ENCODE measurements at regions not wholly inside any gene's neighbourhood (a gene's known extent, or its start where the extent isn't known, plus 50 kb on each side); places are given as distances from the start of the nearest gene placed in this dataset.
"Not testable (repeated sequence)": the region's sequence is repeated elsewhere in the genome, so short reads cannot be mapped to it uniquely, and the experiment has no call there.

DNA sequence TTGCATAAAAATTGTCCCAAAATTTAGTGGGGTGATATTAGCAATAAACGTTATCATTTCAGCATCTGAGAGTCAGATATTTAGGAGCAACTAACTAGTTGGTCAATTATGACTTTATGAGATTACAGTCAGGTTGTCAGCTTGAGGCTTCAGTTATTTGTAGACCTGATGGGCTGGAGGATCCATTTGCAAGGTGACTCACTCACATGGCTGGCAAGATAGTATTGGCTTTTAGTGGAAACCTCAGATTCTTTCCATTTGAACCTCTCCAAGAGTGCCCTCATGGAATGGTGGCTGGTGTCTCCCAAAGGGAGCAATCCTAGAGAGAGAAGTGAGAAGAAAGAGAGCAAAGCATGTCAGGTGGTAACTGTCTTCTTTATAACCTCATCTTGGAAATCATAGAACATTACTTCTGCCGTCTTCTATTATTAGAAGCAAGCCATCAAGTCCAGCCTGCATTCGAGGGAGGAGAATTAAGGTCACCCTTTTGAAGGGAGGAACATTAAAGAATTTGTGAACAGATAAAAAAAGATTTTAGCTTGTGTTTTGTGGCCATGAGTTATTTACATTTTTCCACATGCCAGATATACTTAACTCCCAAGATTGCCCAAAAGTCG lies 92.5 kb downstream of the HAUS1 start:
- TF ChIP-seq, protein P1, sequence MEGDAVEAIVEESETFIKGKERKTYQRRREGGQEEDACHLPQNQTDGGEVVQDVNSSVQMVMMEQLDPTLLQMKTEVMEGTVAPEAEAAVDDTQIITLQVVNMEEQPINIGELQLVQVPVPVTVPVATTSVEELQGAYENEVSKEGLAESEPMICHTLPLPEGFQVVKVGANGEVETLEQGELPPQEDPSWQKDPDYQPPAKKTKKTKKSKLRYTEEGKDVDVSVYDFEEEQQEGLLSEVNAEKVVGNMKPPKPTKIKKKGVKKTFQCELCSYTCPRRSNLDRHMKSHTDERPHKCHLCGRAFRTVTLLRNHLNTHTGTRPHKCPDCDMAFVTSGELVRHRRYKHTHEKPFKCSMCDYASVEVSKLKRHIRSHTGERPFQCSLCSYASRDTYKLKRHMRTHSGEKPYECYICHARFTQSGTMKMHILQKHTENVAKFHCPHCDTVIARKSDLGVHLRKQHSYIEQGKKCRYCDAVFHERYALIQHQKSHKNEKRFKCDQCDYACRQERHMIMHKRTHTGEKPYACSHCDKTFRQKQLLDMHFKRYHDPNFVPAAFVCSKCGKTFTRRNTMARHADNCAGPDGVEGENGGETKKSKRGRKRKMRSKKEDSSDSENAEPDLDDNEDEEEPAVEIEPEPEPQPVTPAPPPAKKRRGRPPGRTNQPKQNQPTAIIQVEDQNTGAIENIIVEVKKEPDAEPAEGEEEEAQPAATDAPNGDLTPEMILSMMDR (IDR thresholded peaks at IDR 0.05): no peak
- DNase-seq (ENCODE audit: extremely low spot score, unreplicated experiment): no peak
- Mint-ChIP-seq H3K36me3 (ENCODE audit: unreplicated experiment) (peaks cover 2% of the 10 kb centered on the region), H3K27ac (ENCODE audit: unreplicated experiment) (no peak overlapping the region), H3K4me1 (ENCODE audit: unreplicated experiment) (peaks cover 12% of the 10 kb centered on the region), H3K4me3 (ENCODE audit: unreplicated experiment) (no peak overlapping the region), H3K9me3 (ENCODE audit: unreplicated experiment) (no peaks in the 10 kb centered on the region), H3K27me3 (ENCODE audit: unreplicated experiment) (no peaks in the 10 kb centered on the region)

DNA sequence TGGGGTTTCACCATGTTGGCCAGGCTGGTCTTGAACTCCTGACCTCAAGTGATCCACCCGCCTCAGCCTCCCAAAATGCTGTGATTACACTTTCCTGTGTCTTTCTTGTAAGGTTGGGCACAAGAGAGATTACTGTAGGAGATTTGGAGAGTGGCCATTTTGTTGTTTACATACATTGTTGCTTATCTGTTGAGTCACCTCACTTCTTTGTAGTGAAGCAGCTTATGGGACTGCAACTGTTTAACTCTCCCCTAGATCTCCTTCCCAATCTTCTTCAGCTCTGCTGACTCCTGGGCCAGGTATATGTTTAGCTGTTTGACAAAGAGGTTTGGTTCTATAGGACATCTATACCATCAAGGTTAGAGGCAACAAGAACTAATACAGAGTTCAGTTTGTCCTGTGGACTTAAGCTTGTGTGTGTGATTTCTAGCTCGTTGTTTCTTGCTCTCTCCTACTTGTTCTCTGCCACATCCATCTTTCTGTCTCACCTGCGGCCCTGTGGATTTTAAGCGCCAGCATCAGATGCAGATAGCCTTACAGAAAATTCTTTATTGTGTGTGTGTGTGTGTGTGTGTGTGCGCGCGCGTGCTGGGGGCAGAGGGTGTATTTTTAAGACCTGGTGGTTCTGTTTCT lies 95.4 kb downstream of the HAUS1 start:
- no peaks in the 10 kb centered on the region for H3K9me3 Mint-ChIP-seq (ENCODE audit: unreplicated experiment)
- no peak overlapping the region for H3K27ac Mint-ChIP-seq (ENCODE audit: unreplicated experiment)
- H3K36me3 Mint-ChIP-seq (ENCODE audit: unreplicated experiment): no peaks in the 10 kb centered on the region
- peaks cover 26% of the 10 kb centered on the region for H3K4me1 Mint-ChIP-seq (ENCODE audit: unreplicated experiment)
- DNase-seq (ENCODE audit: extremely low spot score, unreplicated experiment): no peak
- H3K4me3 Mint-ChIP-seq (ENCODE audit: unreplicated experiment): no peak overlapping the region
- no peaks in the 10 kb centered on the region for H3K27me3 Mint-ChIP-seq (ENCODE audit: unreplicated experiment)
- TF ChIP-seq, protein P1 (IDR thresholded peaks at IDR 0.05): no peak

DNA sequence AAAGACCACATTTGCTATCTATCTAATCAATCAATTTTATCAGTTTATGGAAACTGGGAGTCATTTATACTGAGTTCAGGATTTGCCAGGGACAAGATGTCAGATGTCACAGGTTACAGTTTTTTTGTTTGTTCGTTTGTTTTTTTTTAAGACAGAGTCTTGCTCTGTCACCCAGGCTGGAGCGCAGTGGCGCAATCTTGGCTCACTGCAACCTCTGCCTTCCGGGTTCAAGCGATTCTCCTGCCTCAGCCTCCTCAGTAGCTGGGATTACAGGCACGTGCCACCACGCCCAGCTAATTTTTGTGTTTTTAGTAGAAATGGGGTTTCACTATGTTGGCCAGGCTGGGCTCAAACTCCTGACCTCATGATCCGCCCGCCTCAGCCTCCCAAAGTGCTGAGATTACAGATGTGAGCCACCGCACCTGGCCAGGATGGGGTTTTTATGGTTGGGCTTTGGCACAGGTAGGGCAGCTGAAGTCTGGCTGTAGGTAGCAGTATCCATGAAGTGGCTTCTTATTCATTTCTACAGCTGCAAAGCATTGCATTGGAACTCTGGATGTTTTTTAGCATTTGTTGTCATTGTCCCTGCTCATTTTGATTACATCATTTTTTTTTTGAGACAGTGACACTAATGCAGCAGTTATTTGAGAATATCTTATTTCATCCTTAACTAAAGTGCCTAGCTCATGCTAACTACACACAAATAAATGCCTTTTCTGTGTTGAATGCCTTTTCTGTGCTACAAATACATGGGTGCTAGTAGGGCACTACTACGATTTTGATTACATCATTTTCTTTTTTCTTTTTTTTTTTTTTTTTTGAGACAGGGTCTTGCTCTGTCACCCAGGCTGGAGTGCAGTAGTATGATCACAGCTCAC lies 96.2 kb downstream of the HAUS1 start:
- H3K4me1 Mint-ChIP-seq (ENCODE audit: unreplicated experiment): peaks cover 33% of the 10 kb centered on the region
- H3K27ac Mint-ChIP-seq (ENCODE audit: unreplicated experiment); H3K27me3 Mint-ChIP-seq (ENCODE audit: unreplicated experiment); H3K4me3 Mint-ChIP-seq (ENCODE audit: unreplicated experiment); H3K36me3 Mint-ChIP-seq (ENCODE audit: unreplicated experiment); H3K9me3 Mint-ChIP-seq (ENCODE audit: unreplicated experiment); DNase-seq (ENCODE audit: extremely low spot score, unreplicated experiment): not testable (repeated sequence)

DNA sequence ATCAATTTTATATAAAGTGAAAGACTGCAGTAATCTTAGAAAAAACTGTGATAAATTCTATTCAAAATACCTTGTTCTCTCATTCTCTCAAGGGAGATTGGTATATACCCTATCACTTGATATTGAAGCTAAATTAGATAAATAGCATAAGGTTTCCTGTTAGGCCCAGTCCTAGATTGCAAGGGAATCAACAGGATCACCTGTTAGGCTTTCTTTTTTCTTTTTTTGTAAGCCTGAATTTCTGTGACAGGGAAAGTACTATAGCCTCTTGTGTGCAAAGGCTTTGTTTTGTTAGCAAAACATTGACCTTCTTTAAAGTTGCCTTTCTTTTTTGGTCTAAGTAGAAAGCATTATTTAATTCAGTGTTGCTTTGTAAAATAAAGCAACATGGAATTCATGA lies 100.0 kb downstream of the HAUS1 start:
- H3K4me3 Mint-ChIP-seq (ENCODE audit: unreplicated experiment): no peak overlapping the region
- DNase-seq (ENCODE audit: extremely low spot score, unreplicated experiment): no peak
- TF ChIP-seq, protein P1 (IDR thresholded peaks at IDR 0.05): no peak
- no peaks in the 10 kb centered on the region for H3K36me3 Mint-ChIP-seq (ENCODE audit: unreplicated experiment)
- peak overlapping the region; percentile 82 for H3K27ac Mint-ChIP-seq (ENCODE audit: unreplicated experiment)
- H3K9me3 Mint-ChIP-seq (ENCODE audit: unreplicated experiment): no peaks in the 10 kb centered on the region
- H3K4me1 Mint-ChIP-seq (ENCODE audit: unreplicated experiment): peaks cover 36% of the 10 kb centered on the region
- no peaks in the 10 kb centered on the region for H3K27me3 Mint-ChIP-seq (ENCODE audit: unreplicated experiment)

DNA sequence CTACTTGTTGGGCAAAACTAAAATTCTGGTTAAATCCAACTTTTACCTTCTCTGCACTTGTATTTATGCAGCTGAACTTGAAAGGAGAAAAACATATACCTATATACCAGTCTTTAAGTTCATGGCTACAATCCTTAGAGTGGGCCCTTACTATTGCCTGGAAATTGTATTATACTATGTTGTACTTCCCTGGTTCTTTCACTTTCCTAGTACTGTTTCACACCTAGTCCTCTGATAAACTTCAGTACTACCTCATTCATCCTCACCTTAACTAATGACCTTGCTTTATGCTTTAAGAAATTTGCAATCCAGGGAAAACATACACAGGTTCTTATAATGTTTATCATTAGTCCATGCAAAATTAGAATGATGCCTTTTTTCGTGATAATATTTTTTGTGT lies 103.8 kb downstream of the HAUS1 start:
- Mint-ChIP-seq H3K27me3 (ENCODE audit: unreplicated experiment) (no peaks in the 10 kb centered on the region), H3K9me3 (ENCODE audit: unreplicated experiment) (no peaks in the 10 kb centered on the region), H3K27ac (ENCODE audit: unreplicated experiment) (no peak overlapping the region), H3K4me1 (ENCODE audit: unreplicated experiment) (peaks cover 39% of the 10 kb centered on the region), H3K4me3 (ENCODE audit: unreplicated experiment) (no peak overlapping the region), H3K36me3 (ENCODE audit: unreplicated experiment) (peaks cover 4% of the 10 kb centered on the region)
- TF ChIP-seq, protein P1 (IDR thresholded peaks at IDR 0.05): no peak
- no peak for DNase-seq (ENCODE audit: extremely low spot score, unreplicated experiment)

Data from osteocyte (in vitro differentiated cells).